ENCODE measurements at regions not wholly inside any gene's neighbourhood (a gene's known extent, or its start where the extent isn't known, plus 50 kb on each side); places are given as distances from the start of the nearest gene placed in this dataset.

DNA sequence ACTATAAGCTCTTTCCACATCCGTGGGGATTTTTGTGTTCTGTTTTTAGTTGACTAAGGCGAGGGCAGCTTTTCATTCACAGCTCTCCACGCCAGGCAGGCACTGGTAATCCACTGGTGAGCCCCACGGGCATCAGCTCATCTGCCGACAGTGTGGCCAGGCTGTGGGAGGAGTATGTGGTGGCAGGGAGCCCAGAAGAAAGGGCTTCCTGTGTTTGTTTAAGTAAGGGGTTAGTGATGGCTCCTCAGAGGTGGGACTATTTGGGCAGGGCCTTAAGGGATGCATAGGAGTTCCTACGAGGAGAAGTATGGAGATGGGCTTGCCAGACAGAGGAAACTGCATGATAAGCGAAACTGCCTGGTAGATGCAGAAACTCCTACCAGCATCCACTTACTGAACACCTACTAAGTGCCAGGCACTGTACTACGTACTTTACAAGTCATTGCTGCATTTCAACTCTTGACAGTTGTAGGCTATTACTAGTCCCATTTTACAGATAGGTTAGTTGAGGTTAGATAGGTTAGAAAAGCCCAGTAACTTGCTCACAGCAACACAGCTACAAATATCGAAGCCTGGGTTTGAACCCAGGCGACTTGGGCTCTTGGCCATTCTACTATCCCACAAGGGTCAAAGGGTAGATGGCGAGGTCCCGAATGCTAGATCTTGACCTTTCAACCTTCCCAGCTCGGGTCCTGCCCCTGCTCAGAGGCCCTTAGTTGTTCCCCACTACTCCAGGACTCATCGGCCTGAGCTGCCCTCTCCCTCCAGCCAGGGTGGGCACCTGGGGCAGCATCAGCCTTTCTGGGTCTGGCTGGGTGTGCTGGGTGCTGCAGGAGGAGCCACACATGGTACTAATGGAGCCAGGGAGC lies 55.1 kb downstream of the CEBPB start:
- no peak overlapping the region for H3K27ac ChIP-seq
- WGBS, 4 donors: 71 to 79% (median 77%) methylated on average over 10 to 14 of the region's 14 CpGs

DNA sequence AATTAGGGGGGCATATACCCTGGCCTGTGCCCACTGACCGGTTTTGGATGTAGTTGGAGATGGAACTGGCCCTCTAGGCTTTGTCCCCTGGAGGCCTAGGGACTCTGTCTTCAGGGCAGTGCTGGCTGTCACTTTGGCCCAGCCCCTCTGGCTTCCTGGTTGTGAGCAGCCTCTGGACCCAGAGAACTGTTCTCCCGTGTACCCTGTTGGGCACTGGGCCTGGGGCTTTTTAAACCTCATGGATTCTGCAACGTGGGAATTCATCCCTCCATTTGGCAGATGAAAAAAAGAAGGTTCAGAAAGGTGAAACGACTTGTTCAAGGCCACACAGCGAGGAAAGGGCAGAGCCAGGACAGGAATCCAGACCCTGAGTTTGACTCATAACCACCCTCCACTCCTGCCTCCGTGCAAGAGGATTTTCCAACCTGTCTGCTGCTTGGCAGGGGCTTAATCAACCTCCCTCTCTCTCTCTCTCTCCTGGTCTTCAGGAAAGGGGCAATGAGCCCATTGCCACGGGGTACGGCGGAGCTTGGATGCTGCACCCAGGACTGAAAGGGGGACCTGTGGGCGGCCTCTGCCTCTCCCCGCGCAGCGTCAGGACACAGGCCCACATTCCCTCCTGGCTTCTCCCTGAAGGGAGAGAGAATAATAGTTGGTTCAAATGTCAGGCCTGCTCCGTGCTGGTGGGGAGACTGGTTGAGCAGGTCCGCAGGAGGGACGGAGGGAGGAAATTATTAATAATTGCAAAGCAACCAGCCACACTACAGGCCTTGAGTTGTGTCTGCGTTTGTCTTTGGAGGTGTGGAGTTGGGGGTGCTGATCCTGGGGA lies 56.0 kb downstream of the CEBPB start:
- intact Hi-C loops (cut with DNase I): no loop called here
- H3K4me3 ChIP-seq: no peak overlapping the region
- no peaks in the 10 kb centered on the region for H3K27me3 ChIP-seq
- H3K36me3 ChIP-seq (replicated peaks in 1 of 2): no peaks in the 10 kb centered on the region
- 80 to 85% (median 83%) methylated on average over 16 to 17 of the region's 17 CpGs for WGBS, 4 donors
- no peaks in the 10 kb centered on the region for H3K9me3 ChIP-seq (replicated peaks in 1 of 3)
- no peak overlapping the region for H3K27ac ChIP-seq
- TF ChIP-seq, protein P1, sequence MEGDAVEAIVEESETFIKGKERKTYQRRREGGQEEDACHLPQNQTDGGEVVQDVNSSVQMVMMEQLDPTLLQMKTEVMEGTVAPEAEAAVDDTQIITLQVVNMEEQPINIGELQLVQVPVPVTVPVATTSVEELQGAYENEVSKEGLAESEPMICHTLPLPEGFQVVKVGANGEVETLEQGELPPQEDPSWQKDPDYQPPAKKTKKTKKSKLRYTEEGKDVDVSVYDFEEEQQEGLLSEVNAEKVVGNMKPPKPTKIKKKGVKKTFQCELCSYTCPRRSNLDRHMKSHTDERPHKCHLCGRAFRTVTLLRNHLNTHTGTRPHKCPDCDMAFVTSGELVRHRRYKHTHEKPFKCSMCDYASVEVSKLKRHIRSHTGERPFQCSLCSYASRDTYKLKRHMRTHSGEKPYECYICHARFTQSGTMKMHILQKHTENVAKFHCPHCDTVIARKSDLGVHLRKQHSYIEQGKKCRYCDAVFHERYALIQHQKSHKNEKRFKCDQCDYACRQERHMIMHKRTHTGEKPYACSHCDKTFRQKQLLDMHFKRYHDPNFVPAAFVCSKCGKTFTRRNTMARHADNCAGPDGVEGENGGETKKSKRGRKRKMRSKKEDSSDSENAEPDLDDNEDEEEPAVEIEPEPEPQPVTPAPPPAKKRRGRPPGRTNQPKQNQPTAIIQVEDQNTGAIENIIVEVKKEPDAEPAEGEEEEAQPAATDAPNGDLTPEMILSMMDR (IDR thresholded peaks at IDR 0.05): no peak
- TF ChIP-seq POLR2A (IDR thresholded peaks at IDR 0.05): no peak
- no peaks in the 10 kb centered on the region for H3K4me1 ChIP-seq (replicated peaks in 1 of 2)
- DNase-seq: no peak

More for the DNA sequence above, 55.1 kb downstream of the CEBPB start:
- H3K27me3 ChIP-seq: no peaks in the 10 kb centered on the region
- no peaks in the 10 kb centered on the region for H3K36me3 ChIP-seq (replicated peaks in 1 of 2)
- intact Hi-C loops (cut with DNase I): no loop called here
- peak in 1 of 7 donors; percentile 34 for DNase-seq
- no peaks in the 10 kb centered on the region for H3K4me1 ChIP-seq (replicated peaks in 1 of 2)
- TF ChIP-seq, protein P1 (IDR thresholded peaks at IDR 0.05): no peak
- TF ChIP-seq POLR2A (IDR thresholded peaks at IDR 0.05): no peak
- no peak overlapping the region for H3K4me3 ChIP-seq
- no peaks in the 10 kb centered on the region for H3K9me3 ChIP-seq (replicated peaks in 1 of 3)

DNA sequence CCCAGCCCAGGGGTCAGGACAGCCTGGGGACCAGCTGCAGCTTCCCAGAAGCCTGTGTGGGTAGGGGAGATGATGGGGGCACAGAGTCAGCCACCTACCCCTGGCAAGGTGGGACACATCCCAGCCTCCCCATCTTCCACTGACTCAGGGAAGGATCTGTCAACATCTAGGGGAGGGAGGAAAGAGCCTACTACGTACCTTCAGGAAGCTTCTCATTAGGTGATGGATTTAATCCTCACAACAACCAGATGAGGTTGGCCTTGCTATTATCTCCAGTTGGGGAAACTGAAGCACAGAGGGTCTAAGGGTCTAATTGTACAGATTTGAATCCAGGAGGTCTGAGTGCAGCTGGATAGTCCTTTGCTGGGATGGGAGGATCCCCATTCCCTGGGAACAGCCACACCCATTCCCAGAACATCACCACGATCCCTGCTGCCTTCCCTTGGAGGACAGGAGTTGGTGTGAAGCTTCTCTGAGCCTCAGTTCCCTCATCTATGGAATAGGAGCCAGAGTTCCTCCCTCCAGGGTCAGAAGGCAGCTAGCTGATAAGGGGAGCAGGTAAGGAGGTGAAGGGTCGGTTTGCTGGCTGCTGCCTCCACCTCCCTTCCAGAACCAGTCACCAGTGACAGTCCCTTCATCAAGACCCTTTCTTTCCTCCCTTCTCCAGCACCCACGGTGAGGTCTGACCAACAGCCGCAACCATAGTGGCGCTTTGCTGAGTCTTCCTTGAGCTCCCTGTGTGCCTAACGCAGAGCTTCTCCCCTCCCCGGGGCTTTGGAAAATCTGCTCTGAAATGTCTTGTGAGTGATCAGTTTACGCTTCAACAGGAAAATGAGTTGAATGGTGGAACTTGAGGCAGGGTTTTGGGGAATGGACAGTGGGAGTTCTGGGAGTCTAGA lies 56.8 kb downstream of the CEBPB start:
- intact Hi-C loops (cut with DNase I): no loop called here
- Histone ChIP-seq H3K27me3 (no peaks in the 10 kb centered on the region), H3K36me3 (replicated peaks in 1 of 2) (no peaks in the 10 kb centered on the region), H3K27ac (no peak overlapping the region), H3K9me3 (replicated peaks in 1 of 3) (no peaks in the 10 kb centered on the region), H3K4me3 (no peak overlapping the region), H3K4me1 (replicated peaks in 1 of 2) (no peaks in the 10 kb centered on the region)
- no peak for TF ChIP-seq POLR2A (IDR thresholded peaks at IDR 0.05)
- TF ChIP-seq, protein P1 (IDR thresholded peaks at IDR 0.05): no peak
- 88 to 96% (median 91%) methylated on average over 8 to 9 of the region's 9 CpGs for WGBS, 4 donors
- DNase-seq: no peak

Measured in adrenal gland (tissue), 9 donors.